OCI-LY1 (cell line): ENCODE measurements at regions not wholly inside any gene's neighbourhood (a gene's known extent, or its start where the extent isn't known, plus 50 kb on each side); places are given as distances from the start of the nearest gene placed in this dataset.

Experiments used
- H2AFZ ChIP-seq: fragments of 200-600 bp; sonication (generic), shearing (Covaris generic); 2 replicates; pipeline ENCODE4 v1.6.0; 2014; ENCODE audit warnings: antibody characterized with exemption, mild to moderate bottlenecking, low read length
- H3F3A ChIP-seq: fragments of 200-600 bp; sonication (generic), shearing (Covaris generic); 2 replicates; pipeline ENCODE4 v1.6.0; 2014; ENCODE audit warnings: mild to moderate bottlenecking, antibody characterized with exemption, low read length, moderate library complexity; ENCODE audit not compliant: insufficient read depth
- H3K27ac ChIP-seq: fragments of 200-600 bp; sonication (generic); 2 replicates; pipeline ENCODE4 v1.5.1; 2014; ENCODE audit warnings: low read length, mixed run types, mild to moderate bottlenecking, low read depth; ENCODE audit not compliant: poor library complexity, severe bottlenecking
- H3K27me3 ChIP-seq: fragments of 200-600 bp; sonication (generic); 2 replicates; pipeline ENCODE4 v1.6.0; 2014; ENCODE audit warnings: antibody characterized with exemption, mild to moderate bottlenecking, low read length, moderate library complexity; ENCODE audit not compliant: insufficient read depth
- H3K36me3 ChIP-seq: fragments of 200-600 bp; sonication (generic); 2 replicates; pipeline ENCODE4 v1.6.1; 2014; ENCODE audit warnings: mild to moderate bottlenecking, antibody characterized with exemption, low read length, moderate library complexity, mixed read lengths; ENCODE audit not compliant: insufficient read depth
- H3K4me1 ChIP-seq: fragments of 200-600 bp; sonication (generic); 2 replicates; pipeline ENCODE4 v1.5.1; 2014; ENCODE audit warnings: mild to moderate bottlenecking, low read length, moderate library complexity; ENCODE audit not compliant: insufficient read depth, severe bottlenecking
- H3K4me2 ChIP-seq: fragments of 200-600 bp; sonication (generic), shearing (Covaris generic); 2 replicates; pipeline ENCODE4 v1.6.1; 2014; ENCODE audit warnings: low read length
- H3K4me3 ChIP-seq: fragments of 200-600 bp; sonication (generic); 2 replicates; pipeline ENCODE4 v1.5.1; 2014; ENCODE audit warnings: low read length, low read depth, mild to moderate bottlenecking, mixed read lengths; ENCODE audit not compliant: poor library complexity, severe bottlenecking
- H3K79me2 ChIP-seq: fragments of 200-600 bp; shearing (Covaris generic); 2 replicates; pipeline ENCODE4 v1.6.1; 2016; ENCODE audit warnings: mixed run types, low read length, mixed read lengths; ENCODE audit not compliant: insufficient read depth
- H3K9ac ChIP-seq: fragments of 200-600 bp; sonication (generic), shearing (Covaris generic); 2 replicates; pipeline ENCODE4 v1.6.1; 2014; ENCODE audit warnings: mild to moderate bottlenecking, low read length, mixed read lengths
- H3K9me2 ChIP-seq: fragments of 200-600 bp; sonication (generic), shearing (Covaris generic); 2 replicates; pipeline ENCODE4 v1.6.1; 2014; ENCODE audit warnings: low read depth, mild to moderate bottlenecking, low read length, mixed read lengths
- H3K9me3 ChIP-seq: fragments of 200-600 bp; shearing (Covaris generic); 2 replicates; pipeline ENCODE4 v1.6.1; 2014; ENCODE audit warnings: low read length, mixed read lengths
- H4K20me1 ChIP-seq: fragments of 200-600 bp; sonication (generic), shearing (Covaris generic); 2 replicates; pipeline ENCODE4 v1.6.0; 2016; ENCODE audit warnings: mild to moderate bottlenecking, low read length; ENCODE audit not compliant: insufficient read depth
- EZH2 ChIP-seq: fragments of 200-600 bp; sonication (generic), shearing (Covaris generic); IDR thresholded peaks from 2 replicates; pipeline ENCODE4 v1.8.0; 2017; ENCODE audit warnings: borderline replicate concordance, mixed run types, mild to moderate bottlenecking, antibody characterized with exemption, low read length, moderate library complexity, mixed read lengths
- TF ChIP-seq, protein P1 (sequence below): fragments of 200-600 bp; sonication (generic), shearing (Covaris generic); IDR thresholded peaks from 2 replicates; pipeline ENCODE4 v1.5.1; 2017; ENCODE audit warnings: mild to moderate bottlenecking, antibody characterized with exemption, low read length, moderate library complexity, mixed read lengths

DNA sequence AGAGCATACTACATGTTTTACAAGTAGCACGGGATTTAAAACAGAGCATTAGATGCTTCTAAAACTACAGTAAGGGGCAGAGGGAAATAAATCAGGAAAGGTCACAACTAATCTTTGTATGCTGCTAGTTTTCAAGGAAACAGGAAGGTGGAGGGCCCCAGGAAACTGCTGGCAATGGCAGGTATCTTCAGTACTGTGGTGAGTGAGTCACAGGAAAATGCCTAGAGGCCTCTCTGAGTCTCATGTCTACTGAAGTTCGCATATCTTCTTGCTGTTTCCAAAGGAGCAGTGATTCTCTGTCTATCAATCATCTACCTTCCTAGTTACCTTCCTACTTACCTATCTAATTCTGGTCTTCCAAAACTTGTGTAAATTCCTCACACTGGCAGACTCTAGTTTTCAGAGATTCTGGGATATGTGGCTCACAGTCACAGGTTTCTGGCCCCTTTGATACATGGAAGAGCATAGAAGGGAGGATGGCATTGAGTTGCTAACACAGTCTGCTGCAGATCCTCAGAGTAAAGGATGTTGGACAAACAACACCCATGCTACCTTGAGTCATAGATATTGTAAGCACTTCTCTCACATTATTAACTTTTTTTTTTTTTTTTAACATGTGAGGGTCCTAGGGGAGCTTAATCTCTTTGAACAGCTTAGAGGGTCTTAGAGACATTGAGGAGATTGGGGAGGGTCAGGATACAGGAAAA, 58.8 kb upstream of the SYN3 start:
- Histone ChIP-seq H2AFZ (no peak overlapping the region), H3K4me2 (no peak overlapping the region), H3K9ac (no peak overlapping the region), H4K20me1 (no peaks in the 10 kb centered on the region), H3K79me2 (no peaks in the 10 kb centered on the region), H3K27me3 (no peaks in the 10 kb centered on the region), H3F3A (no peaks in the 10 kb centered on the region), H3K4me1 (peaks cover 4% of the 10 kb centered on the region), H3K27ac (no peak overlapping the region), H3K9me3 (no peaks in the 10 kb centered on the region), H3K4me3 (no peak overlapping the region), H3K36me3 (no peaks in the 10 kb centered on the region), H3K9me2 (no peaks in the 10 kb centered on the region)
- TF ChIP-seq, protein P1, sequence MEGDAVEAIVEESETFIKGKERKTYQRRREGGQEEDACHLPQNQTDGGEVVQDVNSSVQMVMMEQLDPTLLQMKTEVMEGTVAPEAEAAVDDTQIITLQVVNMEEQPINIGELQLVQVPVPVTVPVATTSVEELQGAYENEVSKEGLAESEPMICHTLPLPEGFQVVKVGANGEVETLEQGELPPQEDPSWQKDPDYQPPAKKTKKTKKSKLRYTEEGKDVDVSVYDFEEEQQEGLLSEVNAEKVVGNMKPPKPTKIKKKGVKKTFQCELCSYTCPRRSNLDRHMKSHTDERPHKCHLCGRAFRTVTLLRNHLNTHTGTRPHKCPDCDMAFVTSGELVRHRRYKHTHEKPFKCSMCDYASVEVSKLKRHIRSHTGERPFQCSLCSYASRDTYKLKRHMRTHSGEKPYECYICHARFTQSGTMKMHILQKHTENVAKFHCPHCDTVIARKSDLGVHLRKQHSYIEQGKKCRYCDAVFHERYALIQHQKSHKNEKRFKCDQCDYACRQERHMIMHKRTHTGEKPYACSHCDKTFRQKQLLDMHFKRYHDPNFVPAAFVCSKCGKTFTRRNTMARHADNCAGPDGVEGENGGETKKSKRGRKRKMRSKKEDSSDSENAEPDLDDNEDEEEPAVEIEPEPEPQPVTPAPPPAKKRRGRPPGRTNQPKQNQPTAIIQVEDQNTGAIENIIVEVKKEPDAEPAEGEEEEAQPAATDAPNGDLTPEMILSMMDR, result no peak
- TF ChIP-seq EZH2, result no peak

DNA sequence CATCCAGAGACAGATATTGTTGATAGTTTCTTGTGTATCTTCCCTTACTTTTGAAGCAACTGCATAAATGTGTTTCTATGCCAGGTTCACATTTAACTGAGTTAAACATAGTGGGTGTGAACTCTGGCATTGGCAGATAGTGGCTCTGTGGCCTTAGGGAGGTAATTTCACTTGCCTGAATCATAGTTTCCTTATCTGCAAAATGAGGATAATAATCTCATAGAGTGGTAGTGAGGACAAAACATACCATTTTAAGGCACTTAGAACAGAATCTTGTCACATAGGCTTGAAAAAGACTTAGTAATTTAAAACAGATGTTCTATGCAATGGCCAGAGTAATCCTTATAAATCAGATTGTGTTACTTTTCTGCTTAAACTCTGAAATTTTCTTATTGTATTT, 56.4 kb upstream of the SYN3 start:
- H4K20me1 ChIP-seq, result no peaks in the 10 kb centered on the region
- no peak overlapping the region for H3K4me2 ChIP-seq
- H3K27me3 ChIP-seq, result no peaks in the 10 kb centered on the region
- H3K36me3 ChIP-seq, result no peaks in the 10 kb centered on the region
- TF ChIP-seq, protein P1, result no peak
- no peak for TF ChIP-seq EZH2
- H3K4me1 ChIP-seq, result peaks cover 4% of the 10 kb centered on the region
- H3K27ac ChIP-seq, result no peak overlapping the region
- H3K4me3 ChIP-seq, result no peak overlapping the region
- no peaks in the 10 kb centered on the region for H3K9me3 ChIP-seq
- H3K9ac ChIP-seq, result no peak overlapping the region
- no peak overlapping the region for H2AFZ ChIP-seq
- no peaks in the 10 kb centered on the region for H3K9me2 ChIP-seq
- no peaks in the 10 kb centered on the region for H3F3A ChIP-seq
- no peaks in the 10 kb centered on the region for H3K79me2 ChIP-seq

DNA sequence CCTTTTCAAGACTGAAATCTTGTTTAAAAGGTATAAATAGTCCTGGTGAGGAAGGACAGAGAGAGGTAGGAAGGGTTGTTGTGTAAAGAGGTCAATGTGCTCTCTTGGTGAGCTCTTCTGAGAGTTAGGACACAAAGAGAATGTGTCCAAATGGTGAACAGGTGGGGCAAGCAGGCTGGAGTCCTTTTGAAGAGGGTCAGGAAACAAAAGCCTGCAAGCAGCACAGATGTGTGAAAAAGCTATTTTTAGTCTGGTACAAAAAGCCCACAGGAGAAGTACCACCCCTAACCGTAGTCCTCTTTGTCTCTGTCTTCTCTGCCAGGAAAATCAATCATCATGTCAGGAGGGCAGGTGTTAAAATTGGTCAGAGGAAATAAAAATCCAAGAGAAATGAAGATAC, 54.4 kb upstream of the SYN3 start:
- no peaks in the 10 kb centered on the region for H3K36me3 ChIP-seq
- H3F3A ChIP-seq, result no peaks in the 10 kb centered on the region
- peaks cover 4% of the 10 kb centered on the region for H3K4me1 ChIP-seq
- H3K27ac ChIP-seq, result no peak overlapping the region
- no peaks in the 10 kb centered on the region for H3K9me3 ChIP-seq
- no peak overlapping the region for H3K4me3 ChIP-seq
- TF ChIP-seq, protein P1, result no peak
- TF ChIP-seq EZH2, result no peak
- no peaks in the 10 kb centered on the region for H4K20me1 ChIP-seq
- H3K27me3 ChIP-seq, result no peaks in the 10 kb centered on the region
- H3K9me2 ChIP-seq, result no peaks in the 10 kb centered on the region
- no peak overlapping the region for H3K9ac ChIP-seq
- H3K79me2 ChIP-seq, result no peaks in the 10 kb centered on the region
- H3K4me2 ChIP-seq, result no peak overlapping the region
- no peak overlapping the region for H2AFZ ChIP-seq
